Stomach (tissue), 4 donors: ENCODE measurements at regions not wholly inside any gene's neighbourhood (a gene's known extent, or its start where the extent isn't known, plus 50 kb on each side); places are given as distances from the start of the nearest gene placed in this dataset.

Experiments used
- CTCF ChIP-seq, 7 experiments: fragments of 450-650 bp in 4 of 7; fragments of 200-600 bp in 3 of 7; sonication (generic) in 3 of 7; IDR thresholded peaks; one replicate each; pipeline ENCODE4 v1.5.1; 2016 to 2019; ENCODE audit warnings: antibody characterized with exemption in 7 of 7, control low read depth in 2 of 7, mild to moderate bottlenecking in 1 of 7
- POLR2A ChIP-seq, 4 donors: fragments of 450-650 bp; IDR thresholded peaks; one replicate each; pipeline ENCODE4 v1.6.1; 2016; ENCODE audit warnings: antibody characterized with exemption in 4 of 4, control low read depth in 2 of 4, mild to moderate bottlenecking in 1 of 4, moderate library complexity in 1 of 4
- POLR2AphosphoS5 ChIP-seq, 3 donors: sonication (generic); formaldehyde crosslinking; IDR thresholded peaks; one replicate each; pipeline ENCODE4 v1.6.1; 2016; ENCODE audit warnings: antibody characterized with exemption in 3 of 3

GRCh38 chr13:102951808-102952207 is 106.0 kb downstream of the ERCC5 start:
- TF ChIP-seq CTCF (IDR thresholded peaks at IDR 0.05) (no peak), POLR2A (IDR thresholded peaks at IDR 0.05) (no peak), POLR2AphosphoS5 (IDR thresholded peaks at IDR 0.05) (no peak)
